Heart left ventricle (tissue), 13 donors: ENCODE measurements at regions not wholly inside any gene's neighbourhood (a gene's known extent, or its start where the extent isn't known, plus 50 kb on each side); places are given as distances from the start of the nearest gene placed in this dataset.

Experiments
- POLR2A ChIP-seq, 2 donors: fragments of 450-650 bp; IDR thresholded peaks; one replicate each; pipeline ENCODE4 v1.6.1; 2017; ENCODE audit warnings: antibody characterized with exemption in 2 of 2, mild to moderate bottlenecking in 2 of 2, moderate library complexity in 2 of 2
- TF ChIP-seq, protein P1 (sequence below), 12 donors: fragments of 200-600 bp; sonication (generic) in 4 of 12; IDR thresholded peaks; one replicate each; pipeline versions ENCODE4 v1.5.0 to v1.8.0; 2018 to 2022; ENCODE audit warnings: antibody characterized with exemption in 12 of 12, mild to moderate bottlenecking in 5 of 12
- donor health status: ischemic (EF 13 %, LVEDD 7.1; RV severe dilation, severe dysfunction).
- donor health status: DM: no; HTN: yes; CAD: no.
- donor health status: DM: no; HTN: no; CAD: no.
- donor health status: ischemic (EF 25% LVEDD 6.9; RV normal size, moderate dysfunction).
- donor health status: ischemic (EF 25% LVEDD 5.7; RV mildly dilated, moderate dysfunction).
- donor health status: ischemic (EF 35%, LVEDD 5.7; RV mildly dilated, moderate dysfunction).
- donor health status: nonischemic (EF 11% LVEDD 7.7; RV severe dilation, severe dysfunction).
- donor health status: DM: yes; HTN: yes; CAD: no.
- donor health status: PGD.
- donor health status: ischemic (EF 29% LVEDD 5.4; RV normal size, mild dysfunction).
- donor health status: nonischemic (EF 23%, LVEDD 6.1; RV moderate dilation, normal function).

DNA sequence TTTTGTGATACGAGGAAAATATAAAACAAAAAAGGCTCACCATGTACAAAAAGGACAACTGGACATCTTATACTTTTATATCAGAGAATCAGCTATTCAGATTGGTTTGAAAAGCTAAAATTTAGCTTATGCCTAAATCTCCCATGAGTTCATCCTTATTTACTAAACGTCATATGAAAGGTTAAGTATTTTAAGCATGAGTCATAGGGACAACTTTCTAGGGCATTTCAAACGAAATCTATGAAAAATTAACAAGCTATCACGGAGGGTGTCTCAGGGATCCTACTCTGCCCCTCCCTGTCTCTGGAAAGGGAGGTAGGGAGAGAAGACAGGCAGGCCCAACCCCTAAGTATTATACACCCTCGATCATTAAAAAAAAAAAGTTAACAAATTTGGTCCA, 124.1 kb upstream of the LOC128125822 start:
- TF ChIP-seq, protein P1, sequence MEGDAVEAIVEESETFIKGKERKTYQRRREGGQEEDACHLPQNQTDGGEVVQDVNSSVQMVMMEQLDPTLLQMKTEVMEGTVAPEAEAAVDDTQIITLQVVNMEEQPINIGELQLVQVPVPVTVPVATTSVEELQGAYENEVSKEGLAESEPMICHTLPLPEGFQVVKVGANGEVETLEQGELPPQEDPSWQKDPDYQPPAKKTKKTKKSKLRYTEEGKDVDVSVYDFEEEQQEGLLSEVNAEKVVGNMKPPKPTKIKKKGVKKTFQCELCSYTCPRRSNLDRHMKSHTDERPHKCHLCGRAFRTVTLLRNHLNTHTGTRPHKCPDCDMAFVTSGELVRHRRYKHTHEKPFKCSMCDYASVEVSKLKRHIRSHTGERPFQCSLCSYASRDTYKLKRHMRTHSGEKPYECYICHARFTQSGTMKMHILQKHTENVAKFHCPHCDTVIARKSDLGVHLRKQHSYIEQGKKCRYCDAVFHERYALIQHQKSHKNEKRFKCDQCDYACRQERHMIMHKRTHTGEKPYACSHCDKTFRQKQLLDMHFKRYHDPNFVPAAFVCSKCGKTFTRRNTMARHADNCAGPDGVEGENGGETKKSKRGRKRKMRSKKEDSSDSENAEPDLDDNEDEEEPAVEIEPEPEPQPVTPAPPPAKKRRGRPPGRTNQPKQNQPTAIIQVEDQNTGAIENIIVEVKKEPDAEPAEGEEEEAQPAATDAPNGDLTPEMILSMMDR (IDR thresholded peaks at IDR 0.05), result no peak
- TF ChIP-seq POLR2A (IDR thresholded peaks at IDR 0.05), result no peak
